ENCODE measurements at regions not wholly inside any gene's neighbourhood (a gene's known extent, or its start where the extent isn't known, plus 50 kb on each side); places are given as distances from the start of the nearest gene placed in this dataset.

DNA sequence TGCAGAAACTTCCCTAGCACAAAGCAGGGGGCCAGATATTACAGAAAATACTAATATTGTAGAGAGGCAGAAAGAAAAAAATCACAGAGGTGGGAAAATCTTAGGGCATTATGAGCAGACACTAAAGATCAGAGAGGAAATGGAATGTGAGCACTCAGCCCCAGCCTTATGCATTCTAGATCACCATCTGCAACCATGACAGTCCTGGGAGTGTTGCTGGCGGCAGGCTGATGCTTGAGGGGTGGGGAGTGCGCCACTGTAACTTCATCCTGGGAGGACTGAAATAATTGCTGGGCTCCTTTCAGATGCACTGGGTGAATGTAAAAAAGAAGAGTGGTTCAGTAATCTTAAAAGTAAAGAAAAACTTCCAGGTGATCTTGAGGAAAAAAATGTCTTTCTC, 427.6 kb upstream of the SEMA6D start:
- DNase-seq, result no peak

DNA sequence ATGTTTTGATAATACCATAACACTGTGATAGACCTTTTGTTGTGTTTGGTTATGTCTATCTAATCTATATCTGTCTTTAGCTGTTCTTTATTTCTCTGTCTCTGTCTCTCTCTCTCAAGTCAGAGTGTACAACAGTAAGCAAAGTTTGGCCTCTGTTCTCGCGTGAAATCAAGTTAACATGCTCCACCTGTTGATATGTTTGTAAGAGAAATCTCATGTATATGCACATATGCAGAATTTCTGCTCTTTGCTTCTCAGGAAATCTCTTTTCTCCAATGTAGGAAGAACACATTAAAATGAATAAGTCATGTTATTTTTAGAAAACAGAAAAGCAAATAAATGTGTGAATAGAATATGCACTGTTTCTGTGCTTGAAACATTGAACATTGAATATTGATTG, 425.5 kb upstream of the SEMA6D start:
- DNase-seq, result no peak

DNA sequence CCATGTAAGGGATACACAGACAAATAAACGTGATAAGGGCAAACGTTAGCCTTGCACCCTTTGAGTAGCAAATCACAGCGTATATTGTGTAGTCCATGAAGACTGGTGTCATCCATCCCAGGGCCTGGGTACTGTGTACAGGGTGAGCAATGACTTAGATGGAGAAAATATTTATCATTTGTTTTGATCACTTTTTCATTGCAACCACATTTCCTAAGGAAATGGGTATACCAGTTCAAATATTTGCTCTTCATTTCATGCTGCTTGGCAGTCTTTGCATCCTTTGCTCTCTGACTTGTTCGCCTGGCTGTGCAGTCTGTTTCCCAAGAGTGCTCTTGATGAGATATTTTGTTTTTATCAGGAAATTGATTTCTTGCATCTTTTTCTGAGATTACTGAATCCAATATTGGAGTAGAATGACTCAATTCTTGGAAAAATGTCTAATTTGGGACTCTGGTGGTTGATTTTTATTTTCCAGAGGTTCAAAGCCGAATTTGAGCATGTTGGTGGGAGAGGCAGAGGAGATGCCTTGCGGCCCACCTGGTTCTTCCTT, 424.6 kb upstream of the SEMA6D start:
- DNase-seq, result no peak

DNA sequence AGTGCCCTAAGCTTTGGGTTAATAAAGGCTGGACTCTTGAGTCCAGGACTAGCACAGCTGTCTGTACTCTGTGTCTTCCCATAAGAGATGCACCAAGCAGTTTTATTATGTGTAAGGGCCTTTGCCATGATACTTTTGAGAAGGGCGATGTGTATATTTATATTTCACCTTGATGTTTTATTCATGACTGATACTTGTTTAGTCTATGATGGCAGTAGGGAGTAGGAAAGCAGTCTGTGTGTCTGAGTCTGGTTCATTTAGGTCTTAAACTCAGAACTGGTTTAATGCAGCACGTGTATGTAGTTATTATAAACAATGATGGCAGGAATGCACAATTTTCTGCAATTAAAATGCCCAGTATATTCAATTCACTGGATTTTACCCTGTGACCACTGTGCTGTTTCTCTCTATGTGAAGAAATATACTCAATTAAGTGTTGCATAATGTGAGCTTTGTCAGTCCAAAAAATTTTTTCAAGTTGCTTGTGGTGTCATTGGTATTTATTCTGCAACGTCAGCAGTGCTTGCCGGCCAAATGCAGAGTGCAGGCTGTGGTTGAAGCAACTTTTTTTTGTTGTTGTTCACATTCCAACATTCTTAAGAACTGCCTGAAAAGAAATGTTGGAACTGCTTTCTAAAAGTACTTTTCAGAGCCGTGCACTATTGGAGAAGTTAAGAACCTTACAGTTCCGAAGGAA, 423.7 kb upstream of the SEMA6D start:
- no peak for DNase-seq

DNA sequence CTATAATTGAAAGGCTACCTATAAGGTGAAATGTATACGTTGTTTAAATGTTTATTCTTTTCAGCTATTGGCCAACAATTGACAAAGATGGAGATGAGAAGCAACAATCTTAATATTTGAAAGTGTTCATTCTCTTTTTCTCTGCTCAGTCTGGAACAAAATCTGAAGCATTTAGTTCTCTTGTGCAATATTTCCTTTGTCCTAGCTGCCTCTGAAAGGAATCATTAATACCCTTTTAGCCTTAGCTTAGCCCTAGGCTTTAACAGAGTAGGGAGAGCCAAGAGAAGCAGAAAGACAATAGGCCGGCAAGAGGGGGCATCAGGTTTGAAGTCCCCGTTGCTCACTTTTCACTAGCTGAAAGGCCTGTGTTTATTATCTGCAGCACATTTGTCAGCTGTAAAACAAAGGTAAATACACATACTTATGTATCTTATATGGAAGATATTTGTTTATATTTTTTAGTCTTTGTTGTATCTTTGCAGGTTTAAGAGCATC, 422.5 kb upstream of the SEMA6D start:
- DNase-seq, result no peak

DNA sequence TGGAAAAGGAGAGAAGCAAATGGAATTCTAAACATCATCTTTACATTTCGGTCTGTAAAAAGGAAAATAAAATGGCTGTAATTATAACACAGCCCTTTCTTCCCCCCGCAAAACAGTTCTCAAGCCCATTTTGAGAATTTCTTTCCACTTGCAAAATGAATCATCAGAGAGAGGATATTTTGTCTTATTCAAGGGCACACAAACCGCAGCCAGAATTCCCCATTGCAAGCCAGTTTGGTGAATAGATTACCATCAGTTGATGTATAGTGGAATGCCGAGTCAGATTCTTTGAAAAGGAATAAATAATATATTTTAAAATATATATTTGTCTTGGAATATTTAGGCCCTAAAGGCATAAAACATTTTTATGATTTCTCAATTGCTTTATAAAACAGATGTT, 420.4 kb upstream of the SEMA6D start:
- DNase-seq, result no peak

DNA sequence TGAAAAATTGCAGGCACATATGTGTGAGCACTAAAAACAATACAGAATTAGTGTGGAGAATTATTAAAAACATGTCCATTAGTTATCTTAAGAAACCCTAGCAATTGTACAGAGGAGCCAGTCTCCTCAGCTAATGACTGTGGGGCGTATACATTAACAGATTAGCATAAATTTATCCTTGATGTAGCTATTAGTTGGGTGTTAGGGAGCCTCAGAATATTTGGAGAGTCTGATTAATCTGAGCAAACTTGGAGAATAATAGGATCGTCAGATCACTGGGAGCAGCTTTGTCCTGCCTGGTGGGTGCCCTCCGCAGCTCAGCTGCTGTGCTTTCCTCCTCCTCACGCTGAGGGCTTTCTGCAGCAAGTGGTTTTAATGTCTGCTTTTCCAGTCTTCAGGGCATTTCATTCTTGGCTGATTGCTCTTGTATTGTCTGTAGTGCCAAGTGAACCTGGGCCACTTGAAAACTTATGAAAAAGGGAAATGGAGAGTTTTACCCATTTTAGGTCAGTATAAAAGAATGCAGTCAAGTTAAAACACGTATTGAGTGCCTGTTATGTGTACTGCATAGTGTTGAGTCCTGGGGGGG, 417.4 kb upstream of the SEMA6D start:
- no peak for DNase-seq

DNA sequence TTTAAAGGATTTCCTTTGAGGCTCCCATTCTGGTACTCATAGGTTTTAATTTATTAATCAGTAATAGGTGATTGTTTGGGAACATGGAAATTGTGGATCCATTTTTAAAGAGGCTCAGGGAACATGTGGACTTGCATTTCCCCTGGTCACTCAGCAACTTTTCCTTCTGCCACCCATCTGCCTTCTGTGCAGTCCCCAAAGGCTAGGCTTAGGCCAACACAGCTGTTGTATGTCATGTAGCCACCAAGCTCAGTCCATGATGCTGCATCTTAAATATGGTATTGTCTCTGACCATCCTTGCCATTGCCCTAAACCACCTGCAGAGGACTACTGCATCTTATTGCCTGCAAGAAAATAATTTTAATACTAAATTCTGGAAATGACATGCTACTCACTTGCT, 416.7 kb upstream of the SEMA6D start:
- no peak for DNase-seq

DNA sequence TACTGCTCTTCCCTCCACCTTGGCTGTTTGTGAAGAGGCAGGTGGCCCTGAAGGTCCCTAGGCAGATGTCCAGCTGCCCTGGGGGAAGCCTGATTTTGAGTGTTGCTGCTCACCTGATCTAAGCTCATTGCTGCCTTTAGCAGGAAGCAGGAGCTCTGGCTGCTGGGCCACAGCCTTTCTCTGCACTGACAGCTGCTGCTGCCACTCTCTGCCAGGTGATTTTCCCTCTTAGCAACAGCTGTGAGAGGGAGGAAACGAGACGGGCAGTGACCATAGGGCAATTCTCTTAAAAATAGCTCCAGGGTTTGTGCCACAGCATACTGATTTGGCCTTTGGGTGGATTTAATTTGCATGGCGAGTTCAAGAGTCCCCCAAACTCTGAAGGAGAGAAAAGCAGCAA, 415.8 kb upstream of the SEMA6D start:
- DNase-seq, result peak; percentile 85

DNA sequence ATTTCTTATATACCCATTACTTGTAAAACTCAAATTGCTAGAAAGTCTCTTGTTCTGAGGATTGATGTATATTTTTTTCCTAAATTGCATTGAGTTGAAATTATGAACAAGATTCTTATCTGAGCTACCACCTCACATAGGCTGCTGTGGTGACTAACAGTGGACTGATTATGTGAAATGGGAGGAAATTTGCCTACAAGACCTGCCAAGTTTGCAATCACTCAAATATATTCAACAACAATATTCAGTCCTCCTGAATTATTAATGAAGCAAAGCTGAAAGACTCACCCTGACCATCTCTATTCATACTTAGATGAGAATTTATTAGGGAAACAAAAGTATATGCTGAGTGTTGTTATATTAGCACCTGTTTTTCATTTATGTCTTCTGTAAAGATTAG, 412.6 kb upstream of the SEMA6D start:
- DNase-seq, result peak; percentile 55

DNA sequence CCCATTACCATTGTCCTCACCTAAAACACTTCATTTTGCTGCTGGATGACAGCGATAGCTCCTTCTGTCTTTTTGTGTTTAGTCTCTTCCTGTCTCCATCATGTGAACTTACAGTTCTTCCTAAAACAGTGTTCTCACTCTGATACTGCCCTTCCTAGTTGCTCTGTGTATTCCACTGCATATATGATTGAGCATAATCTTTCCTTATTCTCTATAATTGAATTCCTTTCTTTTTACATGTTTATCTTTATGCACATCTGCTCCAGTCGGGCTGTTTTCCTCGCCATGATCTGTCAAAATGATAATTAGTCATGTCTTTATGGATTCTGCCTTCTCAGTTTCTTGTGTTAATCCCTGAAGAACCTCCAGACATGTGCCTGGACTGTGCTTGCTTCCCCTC, 405.1 kb upstream of the SEMA6D start:
- no peak for DNase-seq

DNA sequence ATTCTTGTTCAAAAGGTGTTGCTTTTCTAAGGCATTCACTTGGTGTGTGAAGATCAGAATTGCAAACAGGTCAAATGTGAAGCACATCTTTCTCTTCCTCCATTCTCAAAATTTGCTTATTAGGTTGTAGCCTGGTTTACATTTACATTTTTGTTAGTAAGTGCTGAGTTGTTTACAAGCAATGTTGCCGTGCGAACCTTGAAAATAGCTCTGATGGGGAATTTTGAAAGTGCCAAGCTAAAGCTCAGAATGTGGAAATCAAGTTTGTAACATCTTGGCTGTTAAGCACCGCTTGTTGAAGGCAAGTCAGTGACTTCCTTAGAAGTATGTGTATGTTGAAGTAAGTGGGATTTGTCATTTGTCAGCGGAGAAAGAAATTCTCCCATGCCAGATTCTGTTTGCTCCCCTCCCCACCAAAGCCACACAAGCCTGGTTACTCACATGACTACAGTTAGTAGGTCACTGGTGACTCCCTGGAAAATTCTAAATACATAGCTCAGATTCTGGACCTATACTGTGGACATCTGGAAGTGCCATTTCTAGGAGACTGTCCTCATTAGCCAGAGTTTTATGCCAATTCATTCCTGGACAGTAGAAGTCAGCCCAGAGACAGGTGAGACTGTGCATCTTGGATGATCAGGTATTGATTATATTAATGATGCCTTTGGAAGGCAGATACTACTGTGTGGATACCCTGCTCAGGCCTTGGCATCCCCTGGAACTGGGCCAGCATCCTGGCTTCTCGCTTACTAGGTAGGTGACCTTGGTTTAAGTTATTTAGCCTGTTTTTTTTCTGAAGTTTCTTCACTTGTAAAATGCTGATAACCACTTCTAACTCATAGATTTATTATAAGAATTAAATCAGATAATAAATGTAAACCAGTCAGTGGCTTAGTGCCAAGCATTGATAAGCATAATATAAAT, 390.6 kb upstream of the SEMA6D start:
- DNase-seq, result no peak

DNA sequence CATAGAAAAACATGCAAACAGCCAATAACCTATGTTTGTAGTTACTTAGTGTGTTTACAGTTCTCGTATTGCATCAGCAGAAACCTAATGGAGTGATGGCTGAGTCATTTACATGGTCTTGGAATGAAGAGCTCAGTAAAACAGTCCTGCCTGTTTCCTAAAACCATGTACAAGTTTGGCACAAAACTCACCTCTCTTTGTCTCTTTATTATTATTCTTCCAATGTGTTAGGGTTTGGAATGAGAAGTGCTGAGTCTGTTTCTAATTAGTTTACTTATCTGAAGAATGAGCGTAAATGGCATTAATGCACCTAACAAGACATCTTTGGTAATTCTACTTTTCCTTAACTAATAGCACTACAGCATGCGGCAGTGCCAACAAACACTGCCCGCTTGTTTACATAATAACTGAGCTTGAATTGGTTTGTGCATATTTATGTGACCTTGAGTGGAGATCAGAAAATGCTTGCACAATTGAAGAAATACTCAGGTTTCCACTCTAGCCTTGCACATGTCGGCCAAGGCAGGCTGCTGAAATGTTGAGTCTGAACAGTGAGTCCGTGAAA, 385.4 kb upstream of the SEMA6D start:
- no peak for DNase-seq

DNA sequence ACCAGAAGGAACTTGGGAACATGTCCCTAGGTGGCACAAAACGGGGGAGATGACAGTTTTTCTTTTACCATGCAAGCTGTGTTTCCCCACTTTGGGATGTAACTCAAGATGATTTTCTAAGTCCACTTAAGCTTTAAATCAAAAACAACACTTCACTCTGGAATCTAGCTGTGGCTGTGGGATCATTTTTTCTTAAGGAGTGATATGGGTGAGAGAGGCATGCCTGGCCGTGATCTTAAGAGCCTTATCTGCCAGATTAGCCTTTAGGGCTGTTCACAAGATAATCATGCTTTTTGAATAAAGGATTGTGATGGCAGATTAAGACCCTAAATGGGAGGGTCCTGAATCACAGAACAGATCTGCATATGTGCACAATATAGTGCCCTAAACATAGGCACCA, 384.8 kb upstream of the SEMA6D start:
- no peak for DNase-seq

DNA sequence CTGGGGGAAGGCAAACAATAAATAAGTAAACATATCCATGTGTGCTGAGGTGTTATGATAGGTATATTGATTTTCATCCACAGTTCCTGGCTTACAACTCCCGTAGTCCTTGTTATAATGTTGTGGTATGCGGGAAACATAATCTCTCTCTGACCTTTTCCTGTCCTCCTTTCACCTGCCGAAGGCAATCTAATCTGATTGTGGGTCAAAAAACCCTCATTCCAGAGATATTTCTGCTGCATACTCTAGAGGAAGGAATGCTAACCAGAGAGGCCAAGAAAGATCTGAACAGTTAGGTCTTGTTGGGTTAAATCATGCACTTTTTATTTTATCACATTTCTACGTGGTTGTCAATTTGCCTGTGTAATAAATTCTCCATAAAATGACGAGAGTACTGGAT, 383.6 kb upstream of the SEMA6D start:
- DNase-seq, result no peak

DNA sequence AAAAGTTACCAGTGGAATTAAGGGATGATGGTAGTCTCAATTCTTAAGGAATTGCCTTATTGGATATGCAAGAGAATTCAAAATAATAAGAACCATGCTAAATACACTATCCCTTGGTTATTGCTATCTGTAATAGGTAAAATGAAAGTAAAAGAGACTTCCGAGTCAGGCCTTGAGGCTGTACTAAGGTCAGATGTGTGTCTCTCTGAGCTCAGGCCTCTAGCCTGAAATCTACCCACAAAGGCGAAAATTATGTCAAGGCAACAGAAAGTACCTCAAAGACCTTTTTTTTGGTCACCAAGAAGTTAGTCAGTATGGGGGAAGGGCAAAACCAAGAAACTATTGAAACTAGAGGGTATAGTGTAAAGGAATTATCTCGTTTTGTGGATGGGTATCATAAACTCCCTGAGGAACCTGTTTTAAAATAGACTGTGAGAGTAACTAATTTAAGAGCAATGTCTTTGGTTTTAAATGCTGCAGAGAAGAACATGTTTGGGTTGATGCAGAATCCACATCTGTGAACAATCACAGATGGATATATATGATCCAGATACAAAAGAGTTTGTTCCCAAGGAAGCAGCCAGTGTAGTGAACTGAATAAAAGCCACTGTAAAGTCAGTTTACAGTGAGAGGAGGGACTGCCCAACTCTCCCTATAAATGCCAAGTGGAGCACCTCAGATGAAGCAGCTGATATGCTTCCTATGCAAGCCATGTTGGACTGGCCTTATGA, 382.3 kb upstream of the SEMA6D start:
- no peak for DNase-seq

DNA sequence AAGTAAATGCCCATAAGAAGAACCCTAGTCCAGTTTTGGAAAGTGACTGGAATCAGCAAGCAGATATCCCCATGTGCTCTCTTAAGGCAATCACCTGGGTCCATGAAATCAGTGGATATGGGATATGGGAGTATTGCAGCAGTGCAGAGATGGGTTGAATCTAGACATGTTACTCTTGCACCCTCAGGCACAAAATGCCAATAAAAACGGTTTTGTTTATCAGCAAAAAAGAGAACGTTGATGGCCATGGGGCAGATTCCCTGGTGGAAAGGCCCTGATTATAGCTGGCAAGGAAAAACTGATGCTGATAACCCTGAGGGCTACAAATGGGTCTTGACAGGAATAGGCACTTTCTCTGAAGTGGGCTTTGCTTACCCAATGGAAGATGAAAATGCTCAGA, 380.2 kb upstream of the SEMA6D start:
- DNase-seq, result no peak

DNA sequence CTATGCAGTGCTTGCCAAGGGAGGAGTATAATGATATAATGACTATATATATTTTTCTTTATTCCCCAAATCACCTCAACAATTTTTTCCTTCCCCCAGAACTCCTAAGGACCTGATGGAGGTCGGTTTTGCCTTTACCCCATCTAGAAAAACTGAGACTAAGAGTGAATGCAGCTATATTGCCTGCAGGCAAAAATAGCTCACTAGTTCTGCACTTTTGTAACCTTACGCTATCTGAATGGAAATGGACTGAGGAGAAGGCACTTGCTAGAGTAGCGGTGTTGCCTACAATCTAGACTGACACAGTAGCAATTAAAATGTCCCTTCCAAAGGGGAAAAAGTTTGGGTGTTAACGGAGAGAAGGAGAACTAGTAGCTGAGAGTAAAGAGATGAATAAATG, 379.5 kb upstream of the SEMA6D start:
- no peak for DNase-seq

DNA sequence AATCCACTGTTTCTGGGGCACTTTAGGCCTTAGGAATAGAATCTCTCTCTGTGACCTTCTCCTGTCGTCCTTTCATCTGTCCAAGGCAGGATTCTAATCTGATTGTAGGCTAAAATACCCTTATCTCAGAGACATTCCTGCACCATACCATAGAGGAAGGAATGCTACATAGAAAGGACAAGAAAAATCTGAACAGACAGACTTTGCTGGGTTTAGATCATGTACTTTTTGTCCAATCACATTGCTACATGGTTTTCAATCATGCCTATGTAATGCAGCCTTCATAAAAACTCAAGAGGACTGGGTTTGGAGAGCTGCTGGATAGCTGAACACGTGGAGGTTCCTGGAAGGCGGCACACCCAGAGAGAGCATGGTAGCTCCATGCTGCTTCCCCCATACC, 378.5 kb upstream of the SEMA6D start:
- DNase-seq, result no peak

DNA sequence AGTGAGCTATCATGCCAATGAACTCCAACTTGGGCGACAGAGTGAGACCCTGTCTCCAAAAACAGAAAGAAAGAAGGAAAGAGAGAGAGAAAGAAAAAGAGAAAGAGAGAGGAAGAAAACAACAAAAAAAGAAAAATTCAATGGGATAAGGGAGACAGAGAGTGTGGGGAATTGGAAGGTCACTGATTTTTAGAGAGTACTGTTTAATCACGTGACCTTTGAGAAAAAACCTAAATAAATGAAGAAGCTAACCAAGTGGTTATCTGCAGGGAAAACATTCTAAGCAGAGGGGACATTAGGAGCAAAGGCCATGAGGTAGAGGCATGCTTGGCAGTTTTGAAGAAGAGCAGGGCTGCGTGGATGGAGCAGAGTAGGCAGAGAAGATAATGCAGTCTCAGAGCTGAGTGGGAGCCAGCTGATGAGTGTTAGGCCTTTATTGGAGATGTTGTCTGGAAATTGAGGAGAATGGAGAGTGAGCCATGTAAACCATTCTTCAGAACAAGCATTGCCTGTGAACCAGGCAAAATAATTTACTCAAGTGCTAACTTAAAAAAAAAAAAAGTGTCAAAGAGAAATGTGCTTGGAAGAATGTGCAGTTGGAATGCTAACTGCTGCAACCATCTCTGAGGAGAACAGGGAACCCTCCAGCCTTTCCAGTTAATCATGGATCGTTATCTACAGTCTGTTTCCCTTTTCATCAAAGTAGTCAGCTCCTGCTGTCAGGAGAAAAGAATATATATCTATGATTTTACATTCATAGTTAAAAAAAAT, 377.3 kb upstream of the SEMA6D start:
- DNase-seq, result no peak

DNA sequence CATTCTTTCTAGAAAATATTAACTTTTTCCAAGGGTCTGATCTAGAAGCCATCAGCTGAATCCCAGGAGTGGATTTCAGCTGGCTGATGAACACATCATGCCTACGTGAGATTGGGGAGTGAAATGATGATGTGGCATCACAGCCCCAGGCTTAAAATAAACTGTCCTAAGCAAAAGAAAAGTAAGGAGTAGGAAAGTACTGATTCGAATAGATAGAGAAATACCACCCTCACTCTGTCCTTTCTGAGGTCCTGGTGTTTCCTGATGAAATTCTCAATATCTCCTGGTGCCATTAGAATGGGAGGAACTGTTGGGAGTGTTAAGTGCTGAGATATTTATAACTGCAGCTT, 376.8 kb upstream of the SEMA6D start:
- DNase-seq, result no peak

DNA sequence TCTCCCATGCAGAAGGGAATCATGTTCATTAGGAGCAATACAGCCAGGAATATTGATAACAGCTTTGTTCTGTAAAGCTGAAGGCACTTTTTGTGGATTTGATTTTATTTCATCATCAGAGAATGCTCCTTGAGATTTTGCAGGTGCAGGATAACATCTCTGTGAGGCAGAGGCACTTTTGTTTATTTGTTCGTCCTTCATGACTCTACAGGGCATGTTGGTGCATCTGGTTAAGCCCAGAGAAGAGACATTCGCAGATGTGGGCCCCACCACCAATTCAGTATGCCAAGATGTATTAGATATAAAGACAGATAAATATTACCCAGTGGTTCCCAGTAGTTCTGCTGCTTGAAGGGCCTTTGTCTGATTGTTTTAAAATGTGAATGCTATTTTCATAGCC, 368.1 kb upstream of the SEMA6D start:
- DNase-seq, result no peak

Data from COR-L47 (cell line).